Dedifferentiated amniotic fluid mesenchymal stem cell (primary cell): ENCODE measurements at regions not wholly inside any gene's neighbourhood (a gene's known extent, or its start where the extent isn't known, plus 50 kb on each side); places are given as distances from the start of the nearest gene placed in this dataset.
"Not testable (repeated sequence)": the region's sequence is repeated elsewhere in the genome, so short reads cannot be mapped to it uniquely, and the experiment has no call there.

Experiments used
- DNase-seq: peaks from one replicate; pipeline ENCODE4 v3.0.0-alpha.2; 2016; ENCODE audit errors: extremely low spot score

DNA sequence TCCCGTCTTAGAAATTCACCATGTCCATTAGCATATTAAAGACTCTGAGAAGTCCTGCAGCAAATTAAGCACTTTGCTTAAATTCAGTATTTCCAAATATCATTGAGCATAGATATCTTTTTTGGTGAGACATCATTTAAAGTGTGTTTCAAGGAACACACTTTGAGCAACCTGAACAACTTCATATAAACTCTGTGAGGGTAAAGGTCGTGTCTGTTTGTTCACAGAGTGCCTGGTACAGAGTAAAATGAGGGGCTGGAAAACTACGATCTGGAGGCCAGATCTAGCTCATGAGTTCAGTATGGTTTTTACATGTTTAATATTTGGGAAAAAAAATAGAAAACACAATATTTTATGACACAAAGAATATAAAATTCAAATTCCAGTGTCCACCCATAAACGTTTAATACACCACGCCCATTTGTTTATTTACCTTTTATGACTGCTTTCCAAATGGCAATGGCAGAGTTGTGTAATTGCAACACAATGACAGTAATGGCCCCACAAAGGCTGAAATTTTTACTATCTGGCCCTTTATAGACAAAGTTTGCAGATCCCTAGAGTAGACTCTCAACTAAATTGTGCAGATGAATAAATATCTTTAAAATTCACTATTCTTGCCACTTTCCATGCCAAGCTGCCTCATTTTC, 67.4 kb downstream of the SNTN start:
- DNase-seq, result no peak

DNA sequence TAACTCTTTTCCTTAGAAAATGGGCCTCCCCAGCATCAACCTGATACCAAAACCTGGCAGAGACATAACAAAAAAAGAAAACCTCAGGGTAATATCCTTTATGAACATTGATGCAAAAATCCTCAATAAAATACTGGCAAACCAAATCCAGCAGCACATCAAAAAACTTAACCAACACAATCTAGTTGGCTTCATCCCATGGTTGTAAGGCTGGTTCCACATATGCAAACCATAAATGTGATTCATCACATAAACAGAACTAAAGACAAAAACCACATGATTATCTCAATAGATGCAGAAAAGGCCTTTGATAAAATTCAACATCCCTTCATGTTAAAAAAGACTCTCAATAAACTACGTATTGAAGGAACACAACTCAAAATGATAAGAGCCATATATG, 68.5 kb downstream of the SNTN start:
- not testable (repeated sequence) for DNase-seq

GRCh38 chr3:63724987-63725386, 72.5 kb downstream of the SNTN start:
- DNase-seq, result peak; percentile 71

DNA sequence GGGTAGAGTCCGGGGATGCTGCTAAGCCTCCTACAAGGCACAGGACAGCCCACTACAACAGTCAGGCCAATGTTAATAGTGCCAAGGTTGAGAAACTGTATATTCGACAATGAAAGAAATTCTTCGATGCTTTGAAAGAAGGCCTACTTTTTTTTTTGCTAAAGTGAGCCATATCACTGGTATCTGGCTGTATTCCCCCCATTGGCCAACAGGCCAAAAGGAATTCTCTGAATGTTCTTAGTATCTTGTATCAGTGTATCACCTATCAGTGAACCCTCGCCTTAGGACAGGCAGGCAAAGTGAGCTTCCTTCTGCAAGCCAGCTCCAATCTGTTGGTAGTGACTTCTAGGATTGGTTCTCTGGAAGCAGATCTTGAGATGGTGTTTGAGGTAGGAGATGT, 74.2 kb downstream of the SNTN start:
- no peak for DNase-seq

- no peak for DNase-seq
These were observed 74.8 kb downstream of the SNTN start for GRCh38 chr3:63727233-63727632.

DNA sequence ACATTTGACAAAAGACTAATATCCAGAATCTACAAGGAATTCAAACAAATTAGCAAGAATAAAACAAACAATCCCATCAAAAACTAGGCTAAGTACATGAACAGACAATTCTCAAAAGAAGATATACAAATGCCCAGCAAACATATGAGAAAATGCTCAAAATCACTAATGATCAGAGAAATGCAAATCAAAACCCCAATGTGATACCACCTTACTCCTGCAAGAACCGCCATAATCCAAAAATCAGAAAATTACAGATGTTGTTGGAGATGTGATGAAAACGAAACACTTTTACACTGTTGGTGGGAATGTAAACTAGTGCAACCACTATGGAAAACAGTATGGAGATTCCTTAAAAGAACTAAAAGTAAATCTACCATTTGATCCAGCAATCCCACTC, 79.4 kb downstream of the SNTN start:
- DNase-seq, result no peak

DNA sequence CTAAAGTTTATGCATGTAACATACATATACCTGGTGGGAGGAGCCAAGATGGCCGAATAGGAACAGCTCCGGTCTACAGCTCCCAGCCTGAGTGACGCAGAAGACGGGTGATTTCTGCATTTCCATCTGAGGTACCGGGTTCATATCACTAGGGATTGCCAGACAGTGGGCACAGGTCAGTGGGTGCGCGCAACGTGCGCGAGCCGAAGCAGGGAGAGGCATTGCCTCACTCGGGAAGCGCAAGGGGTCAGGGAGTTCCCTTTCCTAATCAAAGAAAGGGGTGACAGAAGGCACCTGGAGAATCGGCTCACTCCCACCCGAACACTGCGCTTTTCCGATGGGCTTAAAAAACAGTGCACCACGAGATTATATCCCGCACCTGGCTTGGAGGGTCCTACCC, 80.8 kb downstream of the SNTN start:
- DNase-seq, result not testable (repeated sequence)

- DNase-seq, result not testable (repeated sequence)
These were observed 82.2 kb downstream of the SNTN start for GRCh38 chr3:63734632-63735031.

DNA sequence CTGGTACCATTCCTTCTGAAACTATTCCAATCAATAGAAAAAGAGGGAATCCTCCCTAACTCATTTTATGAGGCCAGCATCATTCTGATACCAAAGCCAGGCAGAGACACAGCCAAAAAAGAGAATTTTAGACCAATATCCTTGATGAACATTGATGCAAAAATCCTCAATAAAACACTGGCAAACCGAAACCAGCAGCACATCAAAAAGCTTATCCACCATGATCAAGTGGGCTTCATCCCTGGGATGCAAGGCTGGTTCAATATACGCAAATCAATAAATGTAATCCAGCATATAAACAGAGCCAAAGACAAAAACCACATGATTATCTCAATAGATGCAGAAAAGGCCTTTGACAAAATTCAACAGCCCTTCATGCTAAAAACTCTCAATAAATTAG, 82.3 kb upstream of the C3orf49 start:
- DNase-seq, result not testable (repeated sequence)

DNA sequence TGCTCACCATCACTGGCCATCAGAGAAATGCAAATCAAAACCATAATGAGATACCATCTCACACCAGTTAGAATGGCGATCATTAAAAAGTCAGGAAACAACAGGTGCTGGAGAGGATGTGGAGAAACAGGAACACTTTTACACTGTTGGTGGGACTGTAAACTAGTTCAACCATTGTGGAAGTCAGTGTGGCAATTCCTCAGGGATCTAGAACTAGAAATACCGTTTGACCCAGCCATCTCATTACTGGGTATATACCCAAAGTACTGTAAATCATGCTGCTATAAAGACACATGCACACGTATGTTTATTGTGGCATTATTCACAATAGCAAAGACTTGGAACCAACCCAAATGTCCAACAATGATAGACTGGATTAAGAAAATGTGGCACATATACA, 80.5 kb upstream of the C3orf49 start:
- DNase-seq, result not testable (repeated sequence)

- DNase-seq, result no peak
These were observed 79.6 kb upstream of the C3orf49 start for GRCh38 chr3:63739474-63739873.

GRCh38 chr3:63740116-63740515, 79.0 kb upstream of the C3orf49 start:
- no peak for DNase-seq

GRCh38 chr3:63744693-63745092, 74.4 kb upstream of the C3orf49 start:
- not testable (repeated sequence) for DNase-seq

DNA sequence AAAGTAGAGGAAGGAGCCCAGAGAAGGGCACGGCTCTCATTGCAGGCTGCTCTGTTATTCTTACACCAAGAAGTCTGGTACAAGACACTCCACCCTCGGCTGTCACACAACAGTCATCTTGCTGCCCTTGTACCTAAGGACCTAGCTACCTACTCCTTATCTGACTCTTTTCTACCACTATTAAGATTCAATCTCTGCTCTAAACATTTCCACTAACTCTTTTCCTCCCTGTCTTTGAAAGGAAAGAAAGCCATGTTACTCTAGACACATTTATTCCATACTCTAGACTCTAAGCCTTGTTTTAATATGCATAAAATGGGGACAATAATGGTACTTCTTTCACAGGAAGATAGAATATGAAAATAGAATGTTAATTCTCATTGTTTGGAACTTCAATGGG, 73.3 kb upstream of the C3orf49 start:
- DNase-seq, result no peak

GRCh38 chr3:63746211-63746610, 72.9 kb upstream of the C3orf49 start:
- no peak for DNase-seq

- DNase-seq, result no peak
These were observed 67.6 kb upstream of the C3orf49 start for GRCh38 chr3:63751459-63751858.

DNA sequence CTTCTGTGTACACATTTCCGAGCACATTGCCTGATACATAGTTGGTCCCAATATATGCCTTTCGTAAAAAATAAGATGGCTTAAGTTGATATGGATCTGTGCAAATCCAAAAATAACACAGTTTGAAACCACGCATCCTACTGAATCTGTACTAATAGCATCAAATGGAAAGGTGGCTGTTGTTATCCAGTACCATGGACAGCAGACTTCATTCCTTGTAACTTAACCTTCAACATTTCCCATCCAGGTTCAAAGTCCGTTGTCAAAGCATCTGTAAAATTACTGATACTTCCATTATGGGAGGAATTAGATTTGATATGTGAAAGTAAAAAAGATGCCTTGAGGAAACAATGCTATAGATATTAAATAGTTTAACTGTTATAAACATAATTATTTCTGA, 65.5 kb upstream of the C3orf49 start:
- DNase-seq, result peak; percentile 18

DNA sequence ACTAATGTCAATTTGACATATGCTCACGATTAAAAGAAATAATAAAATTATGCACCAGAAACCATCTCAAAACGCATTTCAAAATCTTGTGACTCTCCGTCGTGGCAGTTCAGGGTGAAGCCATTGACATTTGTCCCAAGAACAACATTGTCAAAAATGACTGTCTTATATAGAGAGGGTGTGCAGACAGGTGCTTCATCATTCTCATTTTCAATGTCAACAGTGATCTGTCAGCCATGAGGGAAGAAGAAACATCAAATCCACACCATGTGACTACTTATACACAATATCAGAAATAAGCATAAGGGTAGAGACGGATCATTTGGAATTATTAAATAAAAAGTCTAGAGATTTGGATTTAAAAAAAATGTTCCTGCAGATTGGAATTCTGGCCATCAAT, 65.1 kb upstream of the C3orf49 start:
- no peak for DNase-seq

- peak; percentile 81 for DNase-seq
These were observed 56.9 kb upstream of the C3orf49 start for GRCh38 chr3:63762180-63762579.

DNA sequence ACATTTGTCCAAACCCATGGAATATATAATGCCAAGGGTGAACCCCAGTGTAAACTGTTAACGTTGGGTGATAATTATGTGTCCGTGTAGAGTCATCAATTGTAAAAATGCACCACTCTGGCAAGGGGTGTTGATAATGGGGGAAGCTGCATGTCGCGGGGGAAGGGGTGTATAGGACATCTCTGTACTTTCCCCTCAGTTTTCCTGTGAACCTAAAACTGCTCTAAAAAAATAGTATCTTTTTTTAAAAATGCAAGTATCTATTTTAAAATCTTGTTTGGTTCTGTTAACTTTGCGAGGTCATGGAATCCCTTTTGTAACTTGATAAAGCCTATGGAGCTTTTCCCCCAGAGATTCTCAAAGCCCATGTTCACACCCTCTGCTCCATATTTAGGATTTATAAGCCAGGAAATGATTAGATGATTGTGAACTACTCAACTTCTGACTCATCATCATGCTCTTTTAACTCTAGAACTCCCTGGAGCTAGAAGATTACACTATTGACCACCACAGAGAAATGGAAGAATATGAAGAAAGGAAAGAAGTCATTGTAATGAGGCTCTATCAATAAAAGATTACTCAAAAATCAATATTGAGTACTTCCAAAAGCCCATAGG, 56.1 kb upstream of the C3orf49 start:
- no peak for DNase-seq

- no peak for DNase-seq
These were observed 54.6 kb upstream of the C3orf49 start for GRCh38 chr3:63764511-63764910.

DNA sequence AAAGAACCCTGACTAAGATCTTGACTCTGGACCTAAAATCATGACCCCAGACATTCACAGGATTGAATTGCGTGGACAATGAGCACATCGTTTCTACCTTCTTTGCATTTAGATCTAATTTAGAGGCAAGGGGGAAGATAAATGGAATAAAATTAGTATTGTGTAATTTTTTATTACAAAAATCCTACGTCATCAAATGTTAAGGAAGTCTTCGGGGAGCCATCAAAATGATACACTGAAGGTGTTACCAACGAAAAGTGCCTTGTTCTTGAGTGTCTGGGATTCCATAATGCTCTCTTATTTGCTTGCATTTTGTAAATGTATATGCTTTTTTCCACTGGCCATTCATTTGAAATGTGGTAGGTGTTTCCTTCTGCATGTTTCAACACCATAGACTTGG, 52.8 kb upstream of the C3orf49 start:
- DNase-seq, result no peak

- DNase-seq, result no peak
These were observed 50.7 kb upstream of the C3orf49 start for GRCh38 chr3:63768386-63768785.

GRCh38 chr3:63768888-63769287, 50.2 kb upstream of the C3orf49 start:
- DNase-seq, result no peak
